Smooth muscle cell (in vitro differentiated cells): ENCODE measurements at regions not wholly inside any gene's neighbourhood (a gene's known extent, or its start where the extent isn't known, plus 50 kb on each side); places are given as distances from the start of the nearest gene placed in this dataset.
"Not testable (repeated sequence)": the region's sequence is repeated elsewhere in the genome, so short reads cannot be mapped to it uniquely, and the experiment has no call there.

ENCODE experiments used
- DNase-seq: peaks from one replicate; lab custom pipeline; 2025; ENCODE audit not compliant: unreplicated experiment; lab: John Stamatoyannopoulos, UW
- H2AFZ ChIP-seq: fragments of 200-600 bp; sonication (generic); 2 replicates; pipeline ENCODE4 v1.6.0; 2016; ENCODE audit warnings: antibody characterized with exemption, low read depth, mild to moderate bottlenecking
- H3F3A ChIP-seq: fragments of 200-600 bp; sonication (generic); 2 replicates; pipeline ENCODE4 v1.6.0; 2017; ENCODE audit warnings: antibody characterized with exemption, low read depth
- H3K27ac ChIP-seq: fragments of 200-600 bp; sonication (generic); 2 replicates; pipeline ENCODE4 v1.5.1; 2016; ENCODE audit warnings: low read depth, mild to moderate bottlenecking
- H3K27me3 ChIP-seq: fragments of 200-600 bp; sonication (generic); 2 replicates; pipeline ENCODE4 v1.6.1; 2016; ENCODE audit warnings: low read depth, mild to moderate bottlenecking
- H3K36me3 ChIP-seq: fragments of 200-600 bp; sonication (generic); 2 replicates; pipeline ENCODE4 v1.5.1; 2016; ENCODE audit warnings: low read depth
- H3K4me1 ChIP-seq: fragments of 200-600 bp; sonication (generic); 2 replicates; pipeline ENCODE4 v1.5.1; 2016; ENCODE audit warnings: low read depth
- H3K4me2 ChIP-seq: fragments of 200-600 bp; sonication (generic); 2 replicates; pipeline ENCODE4 v1.6.0; 2016; ENCODE audit warnings: mild to moderate bottlenecking
- H3K4me3 ChIP-seq: fragments of 200-600 bp; sonication (generic); 2 replicates; pipeline ENCODE4 v1.5.1; 2016; ENCODE audit warnings: mild to moderate bottlenecking
- H3K79me2 ChIP-seq: fragments of 200-600 bp; sonication (generic); 2 replicates; pipeline ENCODE4 v1.6.0; 2016; ENCODE audit warnings: low read depth, mild to moderate bottlenecking
- H3K9ac ChIP-seq: fragments of 200-600 bp; sonication (generic); 2 replicates; pipeline ENCODE4 v1.6.0; 2016; ENCODE audit warnings: low read depth
- H3K9me3 ChIP-seq: fragments of 200-600 bp; sonication (generic); replicated peaks from 2 replicates; pipeline ENCODE4 v1.5.1; 2016; ENCODE audit warnings: low read depth
- H4K20me1 ChIP-seq: fragments of 200-600 bp; sonication (generic); 2 replicates; pipeline ENCODE4 v1.6.0; 2016; ENCODE audit warnings: low read depth
- WGBS: methylation state at CpG from one replicate; pipeline ENCODE4 v1.1.7; 2016; ENCODE audit warnings: low lambda C conversion rate; 5-methylcytosine and 5-hydroxymethylcytosine counted together

- not testable (repeated sequence) for H3K9ac ChIP-seq, H3K4me2 ChIP-seq, H3K4me1 ChIP-seq, H2AFZ ChIP-seq, H3K36me3 ChIP-seq, H3K9me3 ChIP-seq, H3K4me3 ChIP-seq, H3K27ac ChIP-seq, H3F3A ChIP-seq, H3K79me2 ChIP-seq, DNase-seq, H4K20me1 ChIP-seq, H3K27me3 ChIP-seq
- 86% methylated on average over 1 of the region's 1 CpG for WGBS
Measured at GRCh38 chr17:83247001-83247400, 167.6 kb downstream of the METRNL start.
